Neural cell (in vitro differentiated cells): ENCODE measurements at regions not wholly inside any gene's neighbourhood (a gene's known extent, or its start where the extent isn't known, plus 50 kb on each side); places are given as distances from the start of the nearest gene placed in this dataset.

ENCODE experiments used
- H2AFZ ChIP-seq: fragments of 200-600, 300-800 bp; sonication (generic), shearing (Covaris generic); 2 replicates; pipeline ENCODE4 v1.6.0; 2014; ENCODE audit warnings: low read depth, mild to moderate bottlenecking, antibody characterized with exemption, low read length, moderate library complexity
- H3F3A ChIP-seq: fragments of 200-600 bp; shearing (Covaris generic); 2 replicates; pipeline ENCODE4 v1.6.1; 2016; ENCODE audit warnings: mild to moderate bottlenecking, moderate library complexity, mixed read lengths, antibody characterized with exemption, low read length; ENCODE audit not compliant: insufficient read depth, poor library complexity, severe bottlenecking
- H3K27ac ChIP-seq: fragments of 200-600, 300-800 bp; sonication (generic), shearing (Covaris generic); 2 replicates; pipeline ENCODE4 v1.5.1; 2014; ENCODE audit warnings: mild to moderate bottlenecking, low read length, moderate library complexity
- H3K27me3 ChIP-seq: fragments of 300-800, 200-600 bp; sonication (generic), shearing (Covaris generic); 2 replicates; pipeline ENCODE4 v1.6.0; 2014; ENCODE audit warnings: mild to moderate bottlenecking, low read depth, low read length, moderate library complexity; ENCODE audit not compliant: insufficient read depth
- H3K36me3 ChIP-seq: fragments of 300-800, 200-600 bp; sonication (generic), shearing (Covaris generic); 2 replicates; pipeline ENCODE4 v1.5.1; 2014; ENCODE audit warnings: mild to moderate bottlenecking, antibody characterized with exemption, low read length, moderate library complexity; ENCODE audit not compliant: insufficient read depth
- H3K4me2 ChIP-seq: fragments of 300-800, 200-600 bp; sonication (generic), shearing (Covaris generic); 2 replicates; pipeline ENCODE4 v1.6.0; 2014; ENCODE audit warnings: mild to moderate bottlenecking, low read length
- H3K4me3 ChIP-seq: fragments of 300-800, 200-600 bp; sonication (generic), shearing (Covaris generic); 2 replicates; pipeline ENCODE4 v1.5.1; 2014; ENCODE audit warnings: mild to moderate bottlenecking, low read length, moderate library complexity
- H3K79me2 ChIP-seq: fragments of 200-600 bp; shearing (Covaris generic); replicated peaks from 2 replicates; pipeline ENCODE4 v1.6.0; 2014; ENCODE audit warnings: mild to moderate bottlenecking, low read length, moderate library complexity; ENCODE audit not compliant: insufficient read depth
- H3K9ac ChIP-seq: fragments of 300-800, 200-600 bp; sonication (generic), shearing (Covaris generic); 2 replicates; pipeline ENCODE4 v1.6.1; 2016; ENCODE audit warnings: mild to moderate bottlenecking, low read length, mixed read lengths
- H3K9me2 ChIP-seq: fragments of 200-600 bp; shearing (Covaris generic); 2 replicates; pipeline ENCODE4 v1.6.1; 2016; ENCODE audit warnings: mild to moderate bottlenecking, low read length, mixed read lengths; ENCODE audit not compliant: insufficient read depth
- H3K9me3 ChIP-seq: fragments of 200-600, 300-800 bp; sonication (generic), shearing (Covaris generic); 2 replicates; pipeline ENCODE4 v1.6.1; 2016; ENCODE audit warnings: mild to moderate bottlenecking, mixed run types, low read length, moderate library complexity, mixed read lengths
- H4K20me1 ChIP-seq: fragments of 200-600 bp; shearing (Covaris generic); 2 replicates; pipeline ENCODE4 v1.6.1; 2016; ENCODE audit warnings: mild to moderate bottlenecking, mixed run types; ENCODE audit not compliant: insufficient read depth
- EP300 ChIP-seq: fragments of 450-650 bp; conservative IDR thresholded peaks from 2 replicates; pipeline ENCODE4 v1.6.1; 2014; ENCODE audit warnings: antibody characterized with exemption, mild to moderate bottlenecking, moderate library complexity; ENCODE audit not compliant: poor library complexity, severe bottlenecking
- EZH2 ChIP-seq: fragments of 200-600, 300-800 bp; shearing (Covaris generic), sonication (generic); IDR thresholded peaks from 2 replicates; pipeline ENCODE4 v1.6.1; 2014; ENCODE audit warnings: antibody characterized with exemption, low read length, borderline replicate concordance, mild to moderate bottlenecking; ENCODE audit not compliant: insufficient read depth, poor library complexity, severe bottlenecking
- MXI1 ChIP-seq: fragments of 450-650 bp; conservative IDR thresholded peaks from 2 replicates; pipeline ENCODE4 v1.6.1; 2014; ENCODE audit warnings: antibody characterized with exemption, mild to moderate bottlenecking; ENCODE audit not compliant: poor library complexity, severe bottlenecking
- POLR2AphosphoS5 ChIP-seq: IDR thresholded peaks from 2 replicates; pipeline ENCODE4 v1.6.1; 2012
- RAD21 ChIP-seq: fragments of 450-650 bp; conservative IDR thresholded peaks from 2 replicates; pipeline ENCODE4 v1.6.1; 2014; ENCODE audit warnings: antibody characterized with exemption, mild to moderate bottlenecking, moderate library complexity
- SMC3 ChIP-seq: fragments of 450-650 bp; conservative IDR thresholded peaks from 2 replicates; pipeline ENCODE4 v1.6.1; 2014; ENCODE audit warnings: antibody characterized with exemption, mild to moderate bottlenecking, moderate library complexity; ENCODE audit not compliant: poor library complexity
- TAF1 ChIP-seq: IDR thresholded peaks from 2 replicates; pipeline ENCODE4 v1.6.1; 2012; ENCODE audit warnings: low read depth
- TF ChIP-seq, protein P1 (sequence below): IDR thresholded peaks from 2 replicates; pipeline ENCODE4 v1.6.1; 2012; ENCODE audit warnings: borderline replicate concordance
- TF ChIP-seq, protein P2 (sequence below): fragments of 450-650 bp; IDR thresholded peaks from 2 replicates; pipeline ENCODE4 v1.5.1; 2014; ENCODE audit warnings: antibody characterized with exemption, mild to moderate bottlenecking, moderate library complexity; ENCODE audit not compliant: poor library complexity, severe bottlenecking

DNA sequence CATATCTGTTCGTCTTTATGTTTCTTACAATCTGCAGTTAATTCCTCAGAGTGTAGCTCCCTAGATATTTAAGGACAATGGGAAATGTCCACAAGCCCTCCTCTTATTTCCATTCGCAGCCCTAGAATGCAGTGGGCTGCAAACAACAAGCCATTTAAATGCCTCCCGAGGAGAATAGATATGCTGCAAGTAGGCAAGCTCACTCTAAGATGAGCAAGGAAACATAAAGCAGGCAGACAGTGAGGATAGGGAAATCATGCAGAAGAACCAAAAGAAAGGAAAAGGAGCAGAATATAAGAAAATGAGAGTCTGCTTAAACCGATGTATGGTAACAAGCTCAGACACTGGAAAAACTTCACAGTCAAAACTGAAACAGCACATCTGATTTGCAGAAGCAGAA is 561.9 kb downstream of the GBE1 start:
- Histone ChIP-seq H3K27me3 (no peaks in the 10 kb centered on the region), H3K27ac (peak overlapping the region; percentile 17), H4K20me1 (no peaks in the 10 kb centered on the region), H3K9me2 (no peaks in the 10 kb centered on the region), H3K79me2 (no peaks in the 10 kb centered on the region), H3K4me3 (peak overlapping the region; percentile 46), H2AFZ (peak overlapping the region; percentile 35), H3K4me2 (peak overlapping the region; percentile 26), H3K36me3 (no peaks in the 10 kb centered on the region), H3K9ac (peak overlapping the region; percentile 7), H3F3A (no peaks in the 10 kb centered on the region), H3K9me3 (no peaks in the 10 kb centered on the region)
- no peak for TF ChIP-seq RAD21
- TF ChIP-seq SMC3 = no peak
- no peak for TF ChIP-seq MXI1
- TF ChIP-seq, protein P1, sequence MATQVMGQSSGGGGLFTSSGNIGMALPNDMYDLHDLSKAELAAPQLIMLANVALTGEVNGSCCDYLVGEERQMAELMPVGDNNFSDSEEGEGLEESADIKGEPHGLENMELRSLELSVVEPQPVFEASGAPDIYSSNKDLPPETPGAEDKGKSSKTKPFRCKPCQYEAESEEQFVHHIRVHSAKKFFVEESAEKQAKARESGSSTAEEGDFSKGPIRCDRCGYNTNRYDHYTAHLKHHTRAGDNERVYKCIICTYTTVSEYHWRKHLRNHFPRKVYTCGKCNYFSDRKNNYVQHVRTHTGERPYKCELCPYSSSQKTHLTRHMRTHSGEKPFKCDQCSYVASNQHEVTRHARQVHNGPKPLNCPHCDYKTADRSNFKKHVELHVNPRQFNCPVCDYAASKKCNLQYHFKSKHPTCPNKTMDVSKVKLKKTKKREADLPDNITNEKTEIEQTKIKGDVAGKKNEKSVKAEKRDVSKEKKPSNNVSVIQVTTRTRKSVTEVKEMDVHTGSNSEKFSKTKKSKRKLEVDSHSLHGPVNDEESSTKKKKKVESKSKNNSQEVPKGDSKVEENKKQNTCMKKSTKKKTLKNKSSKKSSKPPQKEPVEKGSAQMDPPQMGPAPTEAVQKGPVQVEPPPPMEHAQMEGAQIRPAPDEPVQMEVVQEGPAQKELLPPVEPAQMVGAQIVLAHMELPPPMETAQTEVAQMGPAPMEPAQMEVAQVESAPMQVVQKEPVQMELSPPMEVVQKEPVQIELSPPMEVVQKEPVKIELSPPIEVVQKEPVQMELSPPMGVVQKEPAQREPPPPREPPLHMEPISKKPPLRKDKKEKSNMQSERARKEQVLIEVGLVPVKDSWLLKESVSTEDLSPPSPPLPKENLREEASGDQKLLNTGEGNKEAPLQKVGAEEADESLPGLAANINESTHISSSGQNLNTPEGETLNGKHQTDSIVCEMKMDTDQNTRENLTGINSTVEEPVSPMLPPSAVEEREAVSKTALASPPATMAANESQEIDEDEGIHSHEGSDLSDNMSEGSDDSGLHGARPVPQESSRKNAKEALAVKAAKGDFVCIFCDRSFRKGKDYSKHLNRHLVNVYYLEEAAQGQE = no peak
- TF ChIP-seq POLR2AphosphoS5 = peak; percentile 37

DNA sequence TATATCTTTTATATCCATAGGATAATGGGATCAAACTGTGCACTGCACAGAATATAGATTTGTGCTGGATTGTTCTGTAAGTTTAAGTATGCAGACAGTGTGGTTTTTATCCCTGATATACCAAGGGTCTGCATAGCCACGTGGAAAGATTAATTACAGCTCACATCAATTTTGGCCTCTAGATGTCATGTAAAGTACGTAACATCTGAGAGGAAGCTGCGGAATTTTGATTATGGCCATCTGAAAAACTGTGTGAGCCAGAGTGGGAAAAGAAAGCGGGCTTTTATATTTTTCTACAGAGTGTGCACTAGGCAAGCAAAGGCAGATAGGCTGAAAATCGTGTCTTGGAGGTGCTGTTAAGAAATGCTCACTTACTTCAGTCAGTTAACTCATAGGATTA is 562.7 kb downstream of the GBE1 start:
- no peaks in the 10 kb centered on the region for H3K27me3 ChIP-seq
- H3F3A ChIP-seq = no peaks in the 10 kb centered on the region
- no peaks in the 10 kb centered on the region for H3K9me2 ChIP-seq
- H3K27ac ChIP-seq = peak overlapping the region; percentile 17
- no peaks in the 10 kb centered on the region for H3K79me2 ChIP-seq
- peak overlapping the region; percentile 26 for H3K4me2 ChIP-seq
- no peak overlapping the region for H2AFZ ChIP-seq
- no peaks in the 10 kb centered on the region for H3K36me3 ChIP-seq
- H3K9ac ChIP-seq = no peak overlapping the region
- no peaks in the 10 kb centered on the region for H3K9me3 ChIP-seq
- no peaks in the 10 kb centered on the region for H4K20me1 ChIP-seq
- no peak overlapping the region for H3K4me3 ChIP-seq
- no peak for TF ChIP-seq POLR2AphosphoS5
- peak; percentile 42 for TF ChIP-seq RAD21

DNA sequence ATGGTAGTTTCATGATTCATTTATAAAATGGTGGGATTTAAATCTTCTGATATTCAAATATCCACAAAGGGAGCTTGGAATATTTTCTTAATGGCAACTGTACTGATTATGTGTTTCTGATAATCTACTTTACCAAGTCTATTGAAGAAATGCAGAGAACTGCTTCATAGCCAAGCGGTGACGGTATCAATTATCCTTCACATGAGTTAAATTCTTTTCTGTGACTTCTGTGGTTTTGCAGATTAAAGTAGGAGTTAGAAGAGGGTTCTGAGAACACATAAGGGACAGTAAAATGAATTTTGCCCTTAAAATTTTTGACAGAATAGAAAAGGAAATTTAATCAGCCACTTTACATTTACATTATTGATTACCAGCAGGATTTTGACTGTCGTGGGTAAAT is 563.2 kb downstream of the GBE1 start:
- TF ChIP-seq TAF1 (no peak), EP300 (no peak), RAD21 (no peak), SMC3 (no peak), POLR2AphosphoS5 (no peak), EZH2 (no peak), MXI1 (no peak)
- TF ChIP-seq, protein P1 = no peak
- TF ChIP-seq, protein P2, sequence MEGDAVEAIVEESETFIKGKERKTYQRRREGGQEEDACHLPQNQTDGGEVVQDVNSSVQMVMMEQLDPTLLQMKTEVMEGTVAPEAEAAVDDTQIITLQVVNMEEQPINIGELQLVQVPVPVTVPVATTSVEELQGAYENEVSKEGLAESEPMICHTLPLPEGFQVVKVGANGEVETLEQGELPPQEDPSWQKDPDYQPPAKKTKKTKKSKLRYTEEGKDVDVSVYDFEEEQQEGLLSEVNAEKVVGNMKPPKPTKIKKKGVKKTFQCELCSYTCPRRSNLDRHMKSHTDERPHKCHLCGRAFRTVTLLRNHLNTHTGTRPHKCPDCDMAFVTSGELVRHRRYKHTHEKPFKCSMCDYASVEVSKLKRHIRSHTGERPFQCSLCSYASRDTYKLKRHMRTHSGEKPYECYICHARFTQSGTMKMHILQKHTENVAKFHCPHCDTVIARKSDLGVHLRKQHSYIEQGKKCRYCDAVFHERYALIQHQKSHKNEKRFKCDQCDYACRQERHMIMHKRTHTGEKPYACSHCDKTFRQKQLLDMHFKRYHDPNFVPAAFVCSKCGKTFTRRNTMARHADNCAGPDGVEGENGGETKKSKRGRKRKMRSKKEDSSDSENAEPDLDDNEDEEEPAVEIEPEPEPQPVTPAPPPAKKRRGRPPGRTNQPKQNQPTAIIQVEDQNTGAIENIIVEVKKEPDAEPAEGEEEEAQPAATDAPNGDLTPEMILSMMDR = no peak
- Histone ChIP-seq H3K9me2 (no peaks in the 10 kb centered on the region), H3K4me3 (no peak overlapping the region)

More for the DNA sequence above, 563.2 kb downstream of the GBE1 start:
- no peaks in the 10 kb centered on the region for H4K20me1 ChIP-seq
- H3F3A ChIP-seq = no peaks in the 10 kb centered on the region
- no peaks in the 10 kb centered on the region for H3K36me3 ChIP-seq
- H3K9me3 ChIP-seq = no peaks in the 10 kb centered on the region
- no peaks in the 10 kb centered on the region for H3K79me2 ChIP-seq
- no peaks in the 10 kb centered on the region for H3K27me3 ChIP-seq
- H3K27ac ChIP-seq = no peak overlapping the region
- H3K9ac ChIP-seq = no peak overlapping the region
- no peak overlapping the region for H3K4me2 ChIP-seq
- no peak overlapping the region for H2AFZ ChIP-seq
